LNCAP (cell line): ENCODE measurements at regions not wholly inside any gene's neighbourhood (a gene's known extent, or its start where the extent isn't known, plus 50 kb on each side); places are given as distances from the start of the nearest gene placed in this dataset.

Experiments used
- CTCF ChIP-seq: fragments of 450-650 bp; IDR thresholded peaks from 2 replicates; pipeline ENCODE4 v1.5.1; 2017; ENCODE audit warnings: mild to moderate bottlenecking

- TF ChIP-seq CTCF: no peak
Observed at GRCh38 chr2:120793682-120794403, 58.2 kb downstream of the GLI2 start.

- no peak for TF ChIP-seq CTCF
Observed at GRCh38 chr2:120794716-120795115, 59.0 kb downstream of the GLI2 start.

- TF ChIP-seq CTCF: no peak
Observed at GRCh38 chr2:120796094-120796493, 60.4 kb downstream of the GLI2 start.

GRCh38 chr2:120797421-120798221, 62.0 kb downstream of the GLI2 start:
- TF ChIP-seq CTCF: no peak

- TF ChIP-seq CTCF: no peak
Observed at GRCh38 chr2:120798567-120799247, 63.0 kb downstream of the GLI2 start.

GRCh38 chr2:120802158-120802557, 66.5 kb downstream of the GLI2 start:
- TF ChIP-seq CTCF: no peak

- TF ChIP-seq CTCF: no peak
Observed at GRCh38 chr2:120802867-120803484, 67.3 kb downstream of the GLI2 start.
